ENCODE measurements at regions not wholly inside any gene's neighbourhood (a gene's known extent, or its start where the extent isn't known, plus 50 kb on each side); places are given as distances from the start of the nearest gene placed in this dataset.

GRCh38 chr21:38054334-38054733 is 138.1 kb upstream of the KCNJ6 start:
- in situ Hi-C loops (cut with MboI; ENCODE audit: low pct_unique_long_range_greater_than_20kb, low sequenced_read_pairs, unreplicated experiment), result no loop called here
- TF ChIP-seq CTCF (IDR thresholded peaks at IDR 0.05; ENCODE audit: extremely low read depth, insufficient read depth, missing control alignments), result no peak
- DNase-seq (ENCODE audit: low spot score), result no peak

GRCh38 chr21:38056481-38056880 is 140.2 kb upstream of the KCNJ6 start:
- in situ Hi-C loops (cut with MboI; ENCODE audit: low pct_unique_long_range_greater_than_20kb, low sequenced_read_pairs, unreplicated experiment), result no loop called here
- DNase-seq (ENCODE audit: low spot score), result no peak
- TF ChIP-seq CTCF (IDR thresholded peaks at IDR 0.05; ENCODE audit: extremely low read depth, insufficient read depth, missing control alignments), result no peak

GRCh38 chr21:38057626-38058025 is 141.4 kb upstream of the KCNJ6 start:
- no peak for DNase-seq (ENCODE audit: low spot score)
- in situ Hi-C loops (cut with MboI; ENCODE audit: low pct_unique_long_range_greater_than_20kb, low sequenced_read_pairs, unreplicated experiment), result no loop called here
- no peak for TF ChIP-seq CTCF (IDR thresholded peaks at IDR 0.05; ENCODE audit: extremely low read depth, insufficient read depth, missing control alignments)

GRCh38 chr21:38060533-38060932 is 144.3 kb upstream of the KCNJ6 start:
- in situ Hi-C loops (cut with MboI; ENCODE audit: low pct_unique_long_range_greater_than_20kb, low sequenced_read_pairs, unreplicated experiment), result no loop called here
- no peak for TF ChIP-seq CTCF (IDR thresholded peaks at IDR 0.05; ENCODE audit: extremely low read depth, insufficient read depth, missing control alignments)
- DNase-seq (ENCODE audit: low spot score), result no peak

- in situ Hi-C loops (cut with MboI; ENCODE audit: low pct_unique_long_range_greater_than_20kb, low sequenced_read_pairs, unreplicated experiment), result no loop called here
- DNase-seq (ENCODE audit: low spot score), result no peak
These were observed 151.0 kb upstream of the KCNJ6 start for GRCh38 chr21:38067086-38067739.

GRCh38 chr21:38072489-38072888 is 156.2 kb upstream of the KCNJ6 start:
- TF ChIP-seq CTCF (IDR thresholded peaks at IDR 0.05; ENCODE audit: extremely low read depth, insufficient read depth, missing control alignments), result no peak
- in situ Hi-C loops (cut with MboI; ENCODE audit: low pct_unique_long_range_greater_than_20kb, low sequenced_read_pairs, unreplicated experiment), result no loop called here
- DNase-seq (ENCODE audit: low spot score), result no peak

More at GRCh38 chr21:38067086-38067739, 151.0 kb upstream of the KCNJ6 start:
- no peak for TF ChIP-seq CTCF (IDR thresholded peaks at IDR 0.05; ENCODE audit: extremely low read depth, insufficient read depth, missing control alignments)
